ENCODE measurements at regions not wholly inside any gene's neighbourhood (a gene's known extent, or its start where the extent isn't known, plus 50 kb on each side); places are given as distances from the start of the nearest gene placed in this dataset.

DNA sequence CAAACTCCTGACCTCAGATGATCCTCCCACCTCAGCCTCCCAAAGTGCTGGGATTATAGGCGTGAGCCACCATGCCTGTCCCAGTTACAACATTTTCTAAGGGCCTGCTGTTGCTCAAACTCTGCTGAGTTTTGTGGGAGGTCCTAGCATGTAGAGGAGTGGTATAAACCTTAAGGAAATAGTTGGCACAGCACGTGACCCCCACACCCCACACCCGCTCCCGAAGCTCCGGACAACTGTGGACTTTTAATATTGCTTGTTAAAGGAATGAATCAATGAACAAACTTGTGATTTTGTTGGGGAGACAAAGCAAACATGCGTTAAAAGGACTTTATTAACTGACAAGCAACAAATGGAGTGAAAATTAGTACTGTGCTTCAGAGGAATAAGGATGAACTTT is 137.8 kb upstream of the GATA6 start:
- DNase-seq = peak; percentile 43 to 72
- intact Hi-C loops (cut with DNase I; ENCODE audit: low total_unique reads) = no loop called here
- Histone ChIP-seq H3K4me1 (peaks cover 0 to 18% (median 8%) of the 10 kb centered on the region in 4 donors), H3K27me3 (no peaks in the 10 kb centered on the region), H3K36me3 (no peaks in the 10 kb centered on the region), H3K9me3 (no peaks in the 10 kb centered on the region), H3K4me3 (no peak overlapping the region), H3K27ac (peak overlapping the region; percentile 66 to 85 (median 70))
- peak in 1 of 3 donors; percentile 9 for TF ChIP-seq POLR2AphosphoS5 (IDR thresholded peaks at IDR 0.05)
- no peak for TF ChIP-seq EP300 (IDR thresholded peaks at IDR 0.05)
- WGBS, 5 donors = 41 to 66% (median 46%) methylated on average over 6 of the region's 6 CpGs

DNA sequence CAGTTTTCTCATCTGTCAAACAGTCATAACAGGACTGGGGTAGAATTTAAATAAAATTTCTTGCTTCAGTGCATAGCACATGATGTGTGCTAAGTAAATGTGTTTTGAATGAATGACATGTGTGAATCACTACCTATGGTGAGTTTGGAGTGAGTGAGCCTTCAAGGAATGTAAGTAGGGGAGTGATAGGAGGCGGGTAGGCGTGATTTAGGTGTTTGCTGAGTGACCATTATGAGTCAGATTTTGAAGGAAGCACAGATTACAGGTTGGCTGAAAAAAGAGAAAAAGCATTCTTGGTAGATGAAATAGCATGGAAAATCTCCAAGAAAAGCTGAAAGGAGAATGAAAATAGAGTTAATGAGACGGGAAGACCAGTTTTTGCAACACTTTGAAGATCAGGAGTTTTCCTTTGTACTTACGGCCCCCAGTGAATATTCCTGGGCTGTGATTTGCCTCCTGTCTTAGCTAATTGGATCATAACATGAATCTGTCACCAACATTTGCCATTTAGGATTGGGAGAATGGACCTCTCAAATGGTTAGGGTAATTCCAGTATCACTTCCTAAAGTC is 136.9 kb upstream of the GATA6 start:
- Histone ChIP-seq H3K4me1 (peaks cover 0 to 18% (median 3%) of the 10 kb centered on the region in 4 donors), H3K36me3 (no peaks in the 10 kb centered on the region), H3K4me3 (no peak overlapping the region), H3K27me3 (no peaks in the 10 kb centered on the region), H3K27ac (peak overlapping the region; percentile 39 to 85 (median 76)), H3K9me3 (no peaks in the 10 kb centered on the region)
- WGBS, 5 donors = 33 to 52% (median 36%) methylated on average over 4 of the region's 4 CpGs
- peak; percentile 48 to 88 for DNase-seq
- TF ChIP-seq, protein P1, sequence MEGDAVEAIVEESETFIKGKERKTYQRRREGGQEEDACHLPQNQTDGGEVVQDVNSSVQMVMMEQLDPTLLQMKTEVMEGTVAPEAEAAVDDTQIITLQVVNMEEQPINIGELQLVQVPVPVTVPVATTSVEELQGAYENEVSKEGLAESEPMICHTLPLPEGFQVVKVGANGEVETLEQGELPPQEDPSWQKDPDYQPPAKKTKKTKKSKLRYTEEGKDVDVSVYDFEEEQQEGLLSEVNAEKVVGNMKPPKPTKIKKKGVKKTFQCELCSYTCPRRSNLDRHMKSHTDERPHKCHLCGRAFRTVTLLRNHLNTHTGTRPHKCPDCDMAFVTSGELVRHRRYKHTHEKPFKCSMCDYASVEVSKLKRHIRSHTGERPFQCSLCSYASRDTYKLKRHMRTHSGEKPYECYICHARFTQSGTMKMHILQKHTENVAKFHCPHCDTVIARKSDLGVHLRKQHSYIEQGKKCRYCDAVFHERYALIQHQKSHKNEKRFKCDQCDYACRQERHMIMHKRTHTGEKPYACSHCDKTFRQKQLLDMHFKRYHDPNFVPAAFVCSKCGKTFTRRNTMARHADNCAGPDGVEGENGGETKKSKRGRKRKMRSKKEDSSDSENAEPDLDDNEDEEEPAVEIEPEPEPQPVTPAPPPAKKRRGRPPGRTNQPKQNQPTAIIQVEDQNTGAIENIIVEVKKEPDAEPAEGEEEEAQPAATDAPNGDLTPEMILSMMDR (IDR thresholded peaks at IDR 0.05) = no peak
- TF ChIP-seq EP300 (IDR thresholded peaks at IDR 0.05) (no peak), POLR2AphosphoS5 (IDR thresholded peaks at IDR 0.05) (peak in 2 of 3 donors; percentile 22 to 76), POLR2A (IDR thresholded peaks at IDR 0.05) (no peak)
- intact Hi-C loops (cut with DNase I; ENCODE audit: low total_unique reads) = no loop called here

DNA sequence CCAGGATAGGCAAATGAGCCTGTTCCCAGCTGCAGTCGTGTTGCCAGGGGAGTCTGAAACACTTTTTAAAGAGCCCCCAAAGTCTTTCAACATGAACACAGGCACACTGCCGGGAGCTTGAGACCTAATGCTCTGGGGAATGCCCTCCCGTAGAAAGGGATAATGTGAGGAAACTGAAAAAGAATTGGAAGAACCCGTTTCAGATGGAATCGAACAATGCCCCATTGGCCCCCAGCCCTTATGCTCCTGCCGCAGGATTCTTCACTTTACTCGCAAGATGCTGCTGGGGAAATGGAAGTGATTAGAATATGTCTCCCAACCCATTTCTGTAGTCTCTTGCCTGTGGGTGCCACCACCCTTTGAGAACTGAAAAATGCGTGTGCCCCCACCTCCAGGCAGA is 136.3 kb upstream of the GATA6 start:
- TF ChIP-seq EP300 (IDR thresholded peaks at IDR 0.05) (no peak), POLR2A (IDR thresholded peaks at IDR 0.05) (no peak), POLR2AphosphoS5 (IDR thresholded peaks at IDR 0.05) (no peak)
- TF ChIP-seq, protein P1 (IDR thresholded peaks at IDR 0.05) = no peak
- H3K27ac ChIP-seq = peak overlapping the region; percentile 50 to 85 (median 76)
- H3K4me1 ChIP-seq = peaks cover 0 to 18% (median 3%) of the 10 kb centered on the region in 4 donors
- H3K9me3 ChIP-seq = no peaks in the 10 kb centered on the region
- intact Hi-C loops (cut with DNase I; ENCODE audit: low total_unique reads) = no loop called here
- no peak for DNase-seq
- H3K27me3 ChIP-seq = no peaks in the 10 kb centered on the region
- 56 to 83% (median 79%) methylated on average over 8 of the region's 8 CpGs for WGBS, 5 donors
- no peak overlapping the region for H3K4me3 ChIP-seq
- no peaks in the 10 kb centered on the region for H3K36me3 ChIP-seq

DNA sequence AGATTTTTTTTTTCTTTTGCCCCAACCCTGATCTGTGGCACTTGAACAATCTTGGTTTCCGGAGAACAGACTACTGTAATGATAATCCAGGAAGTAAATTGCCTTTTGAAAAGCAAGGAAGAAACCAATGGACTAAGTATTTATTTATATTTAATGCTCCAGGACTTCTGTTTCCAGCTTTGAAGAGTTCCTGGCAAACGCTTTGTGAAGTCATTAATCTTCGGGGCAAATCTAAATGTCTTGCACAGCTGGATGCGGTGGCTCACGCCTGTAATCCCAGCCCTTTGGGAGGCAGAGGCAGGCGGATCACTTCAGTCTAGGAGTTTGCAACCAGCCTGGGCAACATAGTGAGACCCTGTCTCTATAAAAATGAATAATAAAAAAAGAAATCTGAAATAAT is 135.1 kb upstream of the GATA6 start:
- no peak for TF ChIP-seq POLR2A (IDR thresholded peaks at IDR 0.05)
- H3K4me3 ChIP-seq = no peak overlapping the region
- H3K36me3 ChIP-seq = no peaks in the 10 kb centered on the region
- H3K27ac ChIP-seq = peak overlapping the region in 4 of 5 donors; percentile 46 to 85 (median 76)
- H3K9me3 ChIP-seq = no peaks in the 10 kb centered on the region
- 29 to 47% (median 38%) methylated on average over 6 of the region's 6 CpGs for WGBS, 5 donors
- DNase-seq = no peak
- intact Hi-C loops (cut with DNase I; ENCODE audit: low total_unique reads) = no loop called here
- H3K4me1 ChIP-seq = peaks cover 0 to 18% (median 3%) of the 10 kb centered on the region in 4 donors
- H3K27me3 ChIP-seq = no peaks in the 10 kb centered on the region

DNA sequence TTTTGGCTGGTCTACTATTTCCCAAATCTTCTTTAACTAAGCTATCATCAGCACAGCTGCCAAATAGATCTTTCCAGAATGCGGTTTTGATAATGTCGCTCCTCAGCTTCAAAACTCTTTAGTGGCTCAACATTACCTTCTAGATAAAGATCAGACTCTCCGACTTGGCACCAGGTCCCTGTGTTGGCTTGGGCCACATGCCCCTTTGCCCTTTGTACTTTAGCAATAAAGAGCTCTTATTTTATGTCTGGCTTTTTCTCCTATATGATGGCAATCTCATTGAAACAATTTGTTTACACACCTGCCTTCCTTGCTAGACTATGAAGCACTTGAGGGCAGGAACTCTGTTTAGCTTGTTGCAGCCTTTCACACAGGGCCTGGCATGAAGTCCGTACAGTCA is 128.9 kb upstream of the GATA6 start:
- no peaks in the 10 kb centered on the region for H3K27me3 ChIP-seq
- H3K36me3 ChIP-seq = no peaks in the 10 kb centered on the region
- 33 to 51% (median 50%) methylated on average over 4 of the region's 4 CpGs for WGBS, 5 donors
- peak in 1 of 2 donors; percentile 67 for DNase-seq
- no peak overlapping the region for H3K27ac ChIP-seq
- intact Hi-C loops (cut with DNase I; ENCODE audit: low total_unique reads) = no loop called here
- no peak overlapping the region for H3K4me3 ChIP-seq
- H3K9me3 ChIP-seq = no peaks in the 10 kb centered on the region
- TF ChIP-seq, protein P1 (IDR thresholded peaks at IDR 0.05) = no peak
- TF ChIP-seq POLR2A (IDR thresholded peaks at IDR 0.05) (no peak), EP300 (IDR thresholded peaks at IDR 0.05) (no peak), POLR2AphosphoS5 (IDR thresholded peaks at IDR 0.05) (no peak)
- peaks cover 8 to 35% (median 20%) of the 10 kb centered on the region in 4 donors for H3K4me1 ChIP-seq

Measured in stomach (tissue), 8 donors.